D721Med (cell line): ENCODE measurements at regions not wholly inside any gene's neighbourhood (a gene's known extent, or its start where the extent isn't known, plus 50 kb on each side); places are given as distances from the start of the nearest gene placed in this dataset.

Experiments
- DNase-seq: peaks from one replicate; pipeline ENCODE4 v3.0.0; 2011; ENCODE audit warnings: low spot score; ENCODE audit not compliant: insufficient read length
- FAIRE-seq: peaks from 2 replicates; lab custom pipeline; 2011; peaks lifted over from hg19 to GRCh38; lab: Jason Lieb, UNC
- TF ChIP-seq, protein P1 (sequence below): IDR thresholded peaks from 2 replicates; pipeline ENCODE4 v1.5.1; 2012; ENCODE audit warnings: mild to moderate bottlenecking, control low read depth; ENCODE audit not compliant: insufficient read depth; ENCODE audit errors: missing control alignments

DNA sequence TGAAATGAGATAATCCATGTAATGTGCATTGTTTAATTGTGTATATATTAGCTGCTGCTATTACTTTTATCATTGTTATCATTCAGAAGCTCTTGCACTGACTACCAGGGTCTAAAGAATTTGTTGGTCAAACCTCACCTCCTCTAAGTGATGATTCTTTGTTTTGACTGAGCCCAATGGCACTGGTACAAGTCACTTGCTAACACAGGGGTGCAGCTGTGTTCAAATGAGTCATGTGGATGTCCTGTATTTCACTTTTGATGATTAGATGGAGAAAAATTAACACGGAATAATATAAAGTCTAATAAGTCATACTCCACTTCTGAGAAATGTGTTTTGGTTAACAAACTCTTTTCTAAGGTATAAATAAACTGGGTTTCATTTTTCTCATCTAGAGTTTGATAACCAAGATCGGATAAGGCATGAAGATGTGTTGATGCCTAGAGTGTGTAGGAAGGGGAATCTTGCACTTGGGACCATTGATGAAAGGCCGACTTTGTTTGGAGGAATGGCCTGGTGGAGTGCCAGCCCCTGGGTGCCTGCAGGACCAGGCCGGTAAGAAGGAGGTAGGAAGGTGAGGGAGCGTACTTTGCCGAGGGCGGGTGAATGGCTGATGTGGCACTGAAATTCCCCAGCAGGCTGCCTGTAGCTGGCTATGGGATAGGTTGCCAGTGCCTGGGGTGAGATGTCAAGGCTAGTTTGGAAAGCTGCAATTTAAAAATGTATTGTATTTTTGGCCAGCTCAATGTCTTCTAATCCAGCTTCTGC, 244.7 kb upstream of the ZPLD1 start:
- TF ChIP-seq, protein P1, sequence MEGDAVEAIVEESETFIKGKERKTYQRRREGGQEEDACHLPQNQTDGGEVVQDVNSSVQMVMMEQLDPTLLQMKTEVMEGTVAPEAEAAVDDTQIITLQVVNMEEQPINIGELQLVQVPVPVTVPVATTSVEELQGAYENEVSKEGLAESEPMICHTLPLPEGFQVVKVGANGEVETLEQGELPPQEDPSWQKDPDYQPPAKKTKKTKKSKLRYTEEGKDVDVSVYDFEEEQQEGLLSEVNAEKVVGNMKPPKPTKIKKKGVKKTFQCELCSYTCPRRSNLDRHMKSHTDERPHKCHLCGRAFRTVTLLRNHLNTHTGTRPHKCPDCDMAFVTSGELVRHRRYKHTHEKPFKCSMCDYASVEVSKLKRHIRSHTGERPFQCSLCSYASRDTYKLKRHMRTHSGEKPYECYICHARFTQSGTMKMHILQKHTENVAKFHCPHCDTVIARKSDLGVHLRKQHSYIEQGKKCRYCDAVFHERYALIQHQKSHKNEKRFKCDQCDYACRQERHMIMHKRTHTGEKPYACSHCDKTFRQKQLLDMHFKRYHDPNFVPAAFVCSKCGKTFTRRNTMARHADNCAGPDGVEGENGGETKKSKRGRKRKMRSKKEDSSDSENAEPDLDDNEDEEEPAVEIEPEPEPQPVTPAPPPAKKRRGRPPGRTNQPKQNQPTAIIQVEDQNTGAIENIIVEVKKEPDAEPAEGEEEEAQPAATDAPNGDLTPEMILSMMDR = no peak
- FAIRE-seq (no peak), DNase-seq (no peak)

DNA sequence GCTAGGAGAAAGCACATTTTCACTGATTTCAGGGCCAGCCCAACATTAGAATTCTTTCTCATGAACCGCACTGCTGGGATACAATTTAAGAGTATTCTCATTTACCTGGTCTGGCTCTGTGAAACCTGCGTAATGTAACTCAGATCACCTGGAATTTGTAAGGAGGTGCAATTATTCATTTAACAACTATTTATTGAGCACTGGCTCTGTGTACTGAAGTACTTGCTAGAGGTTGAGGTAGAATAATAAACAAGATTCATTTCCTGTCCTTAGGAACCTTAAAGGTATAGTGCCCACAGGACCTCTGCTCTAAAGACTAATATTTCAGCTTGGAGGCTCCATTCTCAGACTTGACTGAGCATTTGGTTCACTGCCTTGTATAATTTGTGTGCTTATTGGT, 242.2 kb upstream of the ZPLD1 start:
- FAIRE-seq = no peak
- no peak for DNase-seq
- TF ChIP-seq, protein P1 = no peak

DNA sequence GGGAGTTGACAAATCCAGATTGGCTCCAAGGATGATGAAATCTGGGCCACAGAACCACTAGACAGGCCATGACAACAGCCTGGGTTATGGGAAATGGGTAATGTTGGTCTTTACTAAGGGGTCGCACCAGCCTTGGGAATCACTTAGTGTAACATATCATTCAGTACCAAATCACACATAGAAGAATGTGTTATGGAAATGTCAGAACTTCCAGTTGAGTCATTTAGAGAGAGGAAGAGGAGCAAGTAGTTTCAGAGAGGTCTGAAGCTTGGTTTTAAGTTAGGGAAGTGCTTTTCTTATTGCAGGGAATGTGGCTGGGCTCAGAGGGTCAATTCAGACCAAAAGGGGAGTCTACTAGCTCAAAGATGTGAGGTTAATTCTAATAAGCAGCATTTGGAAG, 241.6 kb upstream of the ZPLD1 start:
- TF ChIP-seq, protein P1 = no peak
- FAIRE-seq (no peak), DNase-seq (no peak)

DNA sequence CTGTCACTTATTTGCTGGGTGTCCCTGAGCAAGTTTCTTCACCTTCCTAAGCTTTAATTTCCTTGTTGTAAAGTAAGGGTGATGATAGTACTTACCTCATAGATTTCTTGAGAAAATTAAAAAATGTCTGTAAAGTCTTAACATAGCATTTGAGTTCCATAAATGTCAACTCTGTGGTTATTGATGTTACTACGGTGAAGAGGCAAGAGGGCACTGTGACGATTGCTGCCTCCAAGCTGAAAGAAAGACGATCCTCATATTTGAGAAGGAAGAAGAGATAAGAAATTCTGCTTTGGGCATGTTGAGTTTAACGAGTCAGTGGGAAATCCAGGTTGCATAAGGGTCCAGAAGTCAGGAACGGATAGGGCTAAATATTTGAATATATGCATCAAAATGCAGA, 240.8 kb upstream of the ZPLD1 start:
- FAIRE-seq (no peak), DNase-seq (no peak)
- TF ChIP-seq, protein P1 = no peak

DNA sequence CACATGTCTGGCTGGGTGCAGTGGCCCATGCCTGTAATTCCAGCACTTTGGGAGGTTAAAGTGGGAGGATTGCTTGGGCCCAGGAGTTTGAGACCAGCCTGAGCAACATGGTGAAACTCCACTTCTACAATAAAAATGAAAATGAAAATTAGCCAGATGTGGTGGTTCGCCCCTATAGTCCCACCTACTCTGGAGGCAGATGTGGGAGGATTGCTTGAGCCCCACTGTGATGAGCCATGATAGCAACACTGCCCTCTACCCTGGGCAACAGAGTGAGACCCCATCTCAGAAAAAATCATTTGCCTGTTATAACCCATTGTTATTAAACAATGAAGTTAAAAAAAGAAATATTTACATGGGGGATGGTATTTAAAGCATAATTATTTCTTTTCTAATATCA, 240.1 kb upstream of the ZPLD1 start:
- DNase-seq (no peak), FAIRE-seq (no peak)
- TF ChIP-seq, protein P1 = no peak

DNA sequence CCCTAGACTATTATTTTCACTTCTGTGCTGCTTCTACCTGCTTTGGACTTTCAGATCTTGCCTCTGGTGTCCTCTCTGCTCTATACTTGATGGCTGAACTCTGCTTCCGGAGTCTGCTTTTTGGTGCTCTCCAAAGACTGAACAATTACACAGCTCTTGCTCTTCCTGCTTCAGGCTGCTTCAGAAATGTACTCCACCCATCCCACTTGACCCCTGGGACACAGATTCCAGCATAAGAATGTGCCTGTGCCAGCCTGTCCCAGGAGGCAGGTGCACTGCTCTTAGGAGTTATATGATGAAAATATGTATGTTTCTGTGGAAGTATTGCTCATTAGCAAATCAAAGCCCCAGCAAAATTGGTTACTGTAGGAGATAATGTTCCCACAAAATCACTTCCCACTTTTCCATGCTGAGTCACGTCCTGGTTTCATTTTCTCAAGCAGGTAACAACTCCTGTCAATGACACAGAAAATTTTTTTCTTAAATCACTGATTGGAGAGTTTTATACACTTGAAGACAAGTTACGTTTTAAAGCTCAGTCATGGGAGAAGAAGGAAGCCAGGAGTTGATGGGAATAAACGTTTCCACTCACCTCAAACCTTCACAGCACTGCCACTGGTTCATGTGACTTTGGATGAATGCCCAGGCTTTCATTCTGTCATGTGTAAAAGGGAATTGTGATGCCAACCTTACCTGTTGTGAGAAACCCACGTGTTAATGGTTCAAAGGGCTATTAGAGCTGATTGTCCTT, 239.4 kb upstream of the ZPLD1 start:
- FAIRE-seq (no peak), DNase-seq (no peak)
- TF ChIP-seq, protein P1 = no peak

DNA sequence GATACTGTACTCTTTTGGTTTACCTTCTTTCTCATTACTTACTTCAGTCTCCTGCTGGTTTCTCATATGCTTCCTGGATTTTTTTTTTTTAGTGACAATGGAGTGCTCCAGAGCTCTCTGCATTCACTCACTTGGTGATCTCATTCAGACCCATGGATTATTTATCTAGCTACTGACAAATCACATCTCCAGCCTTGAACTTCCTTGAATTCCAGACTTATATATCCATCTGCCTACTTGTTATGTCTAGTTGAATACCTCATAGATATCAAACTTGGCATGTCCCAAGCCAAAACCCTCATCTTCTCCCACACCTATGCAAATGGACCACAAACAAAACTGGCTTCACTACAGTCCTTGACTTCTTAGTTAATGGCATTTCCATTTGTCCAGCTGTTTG, 234.7 kb upstream of the ZPLD1 start:
- TF ChIP-seq, protein P1 = no peak
- DNase-seq = no peak
- FAIRE-seq = no peak
